ENCODE measurements at regions not wholly inside any gene's neighbourhood (a gene's known extent, or its start where the extent isn't known, plus 50 kb on each side); places are given as distances from the start of the nearest gene placed in this dataset.
"Not testable (repeated sequence)": the region's sequence is repeated elsewhere in the genome, so short reads cannot be mapped to it uniquely, and the experiment has no call there.

GRCh38 chr1:157288492-157288891, 150.3 kb upstream of the ETV3 start:
- no peak for DNase-seq

DNA sequence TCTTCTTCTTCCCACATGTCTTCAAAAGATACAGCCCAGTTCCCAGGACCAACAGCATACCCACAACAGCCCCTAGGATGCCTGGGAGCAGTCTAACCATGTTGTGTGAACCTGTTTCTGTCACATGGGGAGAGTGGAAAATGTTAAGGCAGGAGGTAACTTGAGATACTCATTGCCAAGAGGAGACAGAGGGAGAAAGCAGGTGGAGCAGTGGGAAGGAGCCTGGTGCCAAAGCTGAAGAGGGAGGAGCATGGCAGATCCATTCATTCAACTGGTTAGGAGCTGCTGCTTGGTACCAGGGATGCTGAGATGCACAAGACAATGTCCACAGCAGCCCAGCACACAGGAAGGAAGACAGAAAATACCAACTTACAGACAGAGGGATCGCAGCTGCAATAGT, 149.8 kb upstream of the ETV3 start:
- no peak for DNase-seq

- DNase-seq, result no peak
These were observed 149.3 kb upstream of the ETV3 start for GRCh38 chr1:157287462-157287861.

DNA sequence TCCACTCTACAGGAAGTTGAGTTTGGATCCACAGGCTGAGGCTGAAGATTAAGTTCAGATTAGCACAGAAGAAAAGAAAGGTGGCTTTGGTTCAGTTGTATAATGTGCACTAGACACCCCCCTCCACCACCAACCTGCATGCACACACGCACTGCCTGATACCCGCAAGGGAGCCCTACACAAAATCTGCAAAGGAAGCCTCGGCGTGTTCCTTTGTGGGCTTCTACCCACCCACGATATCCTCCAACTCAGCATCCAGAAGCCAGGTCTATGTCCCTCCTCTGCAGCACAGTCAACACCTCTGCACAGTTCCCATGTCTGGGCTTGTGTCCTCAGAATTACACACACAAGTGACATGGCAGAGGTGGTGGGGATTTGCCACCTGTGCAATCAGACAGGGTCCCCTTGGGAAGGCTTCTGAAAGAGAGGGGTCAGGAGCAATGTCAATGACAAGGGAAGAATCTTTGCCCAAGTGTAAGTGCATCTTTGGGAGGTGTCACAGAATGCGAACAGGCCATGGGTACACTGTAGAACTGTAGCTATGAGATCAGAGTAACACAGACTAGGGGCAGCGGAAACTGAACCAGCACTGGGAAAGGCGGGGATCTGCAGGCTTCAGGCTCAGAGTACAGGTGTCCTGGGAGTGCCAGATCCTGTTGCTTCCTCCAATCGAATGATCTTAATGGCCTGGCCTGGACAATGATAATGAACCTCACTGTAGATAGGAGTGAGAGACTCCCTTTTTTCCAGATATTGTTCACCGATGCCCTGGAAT, 148.6 kb upstream of the ETV3 start:
- DNase-seq, result no peak

DNA sequence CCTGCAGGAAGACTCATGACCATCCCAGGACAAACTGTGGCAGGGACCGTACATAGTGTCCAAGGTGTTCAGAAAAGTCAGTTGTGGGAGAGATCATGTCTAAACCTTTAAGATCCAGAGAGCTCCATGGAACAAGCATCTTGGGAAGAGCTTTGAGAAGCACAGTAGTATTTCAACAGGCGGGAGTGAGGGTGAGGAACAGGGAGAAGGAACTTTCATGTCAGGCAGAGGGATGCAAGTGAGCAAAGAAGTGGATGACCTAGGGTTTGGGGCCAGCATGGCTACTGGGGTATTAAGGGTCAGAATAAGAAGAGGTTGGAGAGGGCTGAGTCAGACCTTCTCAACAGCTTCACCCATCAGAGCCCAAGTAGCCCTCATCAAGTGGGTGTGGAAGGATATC, 147.9 kb upstream of the ETV3 start:
- DNase-seq, result no peak

- DNase-seq, result no peak
These were observed 146.3 kb upstream of the ETV3 start for GRCh38 chr1:157284451-157284850.

DNA sequence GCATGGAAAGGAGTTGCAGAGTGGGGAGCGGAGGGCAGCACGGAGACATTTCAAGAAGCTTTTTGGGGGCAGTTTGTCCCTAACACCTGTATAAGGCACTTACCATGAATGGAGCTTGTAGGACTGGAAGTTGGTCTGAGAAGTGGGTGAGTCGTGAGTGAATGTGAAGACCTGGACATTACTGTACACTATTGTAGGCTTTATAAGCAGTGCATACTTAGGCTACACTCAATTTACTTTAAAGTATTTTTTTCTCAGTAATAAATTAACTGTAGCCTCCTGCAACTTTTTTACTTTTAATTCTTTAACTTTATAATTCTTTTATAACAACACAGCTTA, 141.6 kb upstream of the ETV3 start:
- DNase-seq, result no peak

DNA sequence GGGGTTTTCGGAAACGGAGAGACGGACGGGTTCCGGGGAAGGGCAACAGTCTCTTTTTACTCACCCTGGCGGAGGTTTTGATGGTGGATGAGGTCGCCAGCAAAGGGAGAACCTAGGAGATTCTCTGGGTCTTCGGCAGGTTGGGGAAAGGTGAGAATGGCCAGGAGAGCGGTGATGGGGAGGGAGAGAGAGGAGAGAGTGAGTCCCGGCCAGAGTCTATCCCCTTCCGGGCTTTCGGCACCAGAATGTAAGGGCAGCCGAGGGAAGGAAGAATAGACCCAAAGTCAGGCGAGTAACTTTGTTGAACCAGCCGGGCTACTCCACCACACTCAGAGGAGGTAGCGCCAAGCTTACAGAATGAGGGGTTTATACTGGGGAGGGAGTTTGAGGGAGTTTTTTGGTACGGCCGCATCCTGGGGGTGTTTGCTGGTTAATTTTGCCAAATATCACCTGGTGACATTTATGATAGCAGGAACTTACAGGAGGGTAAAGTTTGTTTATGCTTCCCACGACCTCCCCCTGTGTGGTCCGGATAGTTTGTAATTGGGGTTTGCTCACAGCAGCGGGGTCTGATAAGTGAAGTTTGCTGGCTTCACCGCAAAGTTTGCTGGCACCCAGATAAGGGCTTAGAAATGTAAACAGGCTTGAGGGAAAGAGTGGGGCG, 141.1 kb upstream of the ETV3 start:
- no peak for DNase-seq

GRCh38 chr1:157278383-157279137, 140.4 kb upstream of the ETV3 start:
- DNase-seq, result no peak

GRCh38 chr1:157277913-157278312, 139.7 kb upstream of the ETV3 start:
- DNase-seq, result no peak

- no peak for DNase-seq
These were observed 139.1 kb upstream of the ETV3 start for GRCh38 chr1:157277281-157277680.

DNA sequence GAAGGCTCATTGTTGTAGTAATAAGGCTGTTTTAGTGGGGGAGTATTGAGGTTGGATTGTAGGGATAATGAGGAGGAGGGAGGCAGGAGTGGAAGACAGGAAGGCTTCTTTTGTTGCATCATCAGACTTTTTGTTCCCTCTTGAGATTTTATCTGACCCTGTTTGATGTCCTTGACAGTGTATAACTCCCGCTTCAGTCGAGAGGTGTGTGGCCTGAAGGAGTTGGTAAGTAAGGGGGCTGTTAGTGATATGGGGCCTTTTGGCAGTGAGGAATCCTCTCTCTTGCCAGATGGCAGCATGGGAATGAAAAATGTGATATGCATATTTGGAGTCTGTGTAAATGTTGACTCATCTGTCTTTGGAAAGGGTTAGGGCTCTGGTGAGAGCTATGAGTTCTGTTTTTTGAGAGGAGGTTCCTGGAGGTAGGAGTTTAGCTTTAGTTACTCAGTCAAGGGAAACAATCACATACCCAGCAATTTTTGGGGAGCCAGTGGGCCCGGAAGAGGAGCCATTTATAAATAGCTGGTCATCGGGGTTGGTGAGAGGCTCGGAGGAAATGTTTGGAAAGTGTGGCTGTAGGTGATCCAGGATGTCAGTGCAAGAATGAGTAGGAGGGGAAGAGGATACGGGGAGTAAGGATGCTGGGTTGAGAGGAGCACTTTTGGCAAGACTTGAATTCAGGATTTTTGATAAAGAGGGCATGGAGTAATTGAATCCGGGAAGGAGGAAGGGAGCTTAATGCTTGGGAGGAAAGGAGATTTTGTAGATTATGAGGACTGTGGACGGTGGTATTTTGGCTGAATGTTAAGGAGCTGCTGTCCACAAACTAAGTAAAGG, 136.7 kb upstream of the ETV3 start:
- DNase-seq, result peak; percentile 2

DNA sequence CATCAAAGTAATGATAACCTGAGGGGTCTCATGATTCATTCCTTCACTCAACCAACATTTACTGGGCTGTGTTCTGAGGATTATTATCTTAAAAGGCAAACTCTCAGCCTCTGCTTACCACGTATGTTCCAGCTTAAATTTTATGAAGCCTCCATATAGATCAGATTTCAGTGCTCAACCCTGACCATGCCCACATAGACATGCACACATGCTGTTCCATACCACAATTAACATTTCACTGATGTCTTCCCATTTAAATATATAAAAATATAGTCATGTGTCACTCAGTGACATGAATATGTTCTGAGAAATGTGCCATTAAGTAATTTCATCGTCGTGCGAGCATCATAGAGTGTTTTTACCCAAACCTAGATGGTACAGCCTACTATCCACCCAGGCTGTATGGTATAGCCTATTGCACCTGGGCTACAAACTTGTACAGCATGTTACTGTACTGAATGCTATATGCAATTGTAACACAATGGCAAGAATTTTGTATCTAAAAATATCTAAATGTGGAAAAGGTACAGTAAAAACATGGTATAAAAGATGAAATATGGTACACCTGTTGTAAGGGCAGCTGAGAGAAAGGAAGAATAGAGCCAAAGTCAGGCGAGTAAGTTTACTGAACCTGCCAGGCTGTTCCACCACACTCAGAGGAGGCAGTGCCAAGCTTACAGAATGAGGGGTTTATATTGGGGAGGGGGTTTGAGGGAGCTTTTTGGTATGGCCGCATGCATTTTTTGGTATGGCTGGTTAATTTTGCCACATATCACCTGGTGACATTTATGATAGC, 134.7 kb upstream of the ETV3 start:
- DNase-seq, result no peak

DNA sequence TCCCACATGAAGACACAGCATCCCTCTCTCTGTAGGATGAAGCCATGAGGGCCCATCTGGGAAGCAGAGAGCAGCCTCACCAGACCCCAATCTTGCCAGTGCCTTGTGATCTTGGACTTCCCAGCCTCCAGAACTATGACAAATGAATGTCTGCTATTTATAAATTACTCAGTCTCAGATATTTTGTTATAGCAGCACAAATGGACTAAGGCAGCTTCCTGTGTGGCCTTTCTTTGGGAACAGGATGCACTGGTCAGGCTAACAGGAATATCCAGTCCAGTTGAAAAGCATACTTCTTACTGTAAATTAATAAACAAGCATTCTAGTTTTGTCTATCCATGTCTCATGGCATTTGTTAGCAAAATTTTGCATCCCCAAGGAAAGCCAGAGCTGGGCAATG, 134.1 kb upstream of the ETV3 start:
- no peak for DNase-seq

DNA sequence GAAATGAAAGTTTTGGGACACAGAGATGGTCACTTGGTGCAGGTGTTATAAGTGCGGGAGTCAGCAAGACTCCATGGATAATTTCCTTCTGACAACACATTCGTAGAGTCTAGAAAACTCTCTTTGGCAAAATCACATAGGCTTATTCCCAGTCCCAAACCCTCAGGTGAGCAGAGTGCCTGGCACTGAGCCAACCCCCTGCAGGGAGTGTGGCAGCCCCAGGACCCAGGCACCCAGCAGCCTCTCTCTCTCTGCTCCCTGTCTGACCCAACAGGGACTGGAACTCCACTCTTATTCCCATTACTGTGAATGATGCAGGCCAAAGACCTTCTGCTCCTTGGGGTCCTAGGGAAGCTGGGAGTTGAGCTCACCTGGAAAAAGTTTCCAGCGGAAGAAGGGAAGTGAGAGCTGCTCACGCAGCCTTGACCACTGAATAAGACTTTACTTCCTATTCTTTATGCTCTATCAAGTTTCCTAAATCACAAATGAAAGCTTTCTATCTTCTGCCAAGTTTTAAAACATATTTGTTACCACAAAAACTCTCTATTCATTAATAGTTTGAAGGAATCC, 132.6 kb upstream of the ETV3 start:
- no peak for DNase-seq

- DNase-seq, result no peak
These were observed 131.6 kb upstream of the ETV3 start for GRCh38 chr1:157269656-157270375.

GRCh38 chr1:157262891-157263290, 124.7 kb upstream of the ETV3 start:
- no peak for DNase-seq

DNA sequence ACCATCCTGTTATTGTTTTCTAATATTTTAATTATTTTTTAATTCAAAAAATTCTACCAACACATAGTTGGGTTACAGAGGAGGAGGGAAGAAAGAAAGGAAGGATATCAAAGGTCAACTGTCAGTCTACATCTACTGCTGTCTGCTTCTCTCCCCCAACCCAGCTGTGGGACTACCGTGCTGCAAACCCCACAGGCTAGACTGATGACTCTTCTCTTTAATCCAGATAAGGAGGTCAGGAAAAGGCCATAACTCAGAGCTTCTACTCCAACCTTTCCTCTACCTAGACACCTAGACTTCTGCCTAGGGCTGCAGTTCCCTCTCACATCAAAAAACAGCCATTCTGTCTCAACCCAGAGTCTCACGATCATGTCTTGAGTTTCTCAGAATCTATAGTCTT, 124.2 kb upstream of the ETV3 start:
- DNase-seq, result no peak

DNA sequence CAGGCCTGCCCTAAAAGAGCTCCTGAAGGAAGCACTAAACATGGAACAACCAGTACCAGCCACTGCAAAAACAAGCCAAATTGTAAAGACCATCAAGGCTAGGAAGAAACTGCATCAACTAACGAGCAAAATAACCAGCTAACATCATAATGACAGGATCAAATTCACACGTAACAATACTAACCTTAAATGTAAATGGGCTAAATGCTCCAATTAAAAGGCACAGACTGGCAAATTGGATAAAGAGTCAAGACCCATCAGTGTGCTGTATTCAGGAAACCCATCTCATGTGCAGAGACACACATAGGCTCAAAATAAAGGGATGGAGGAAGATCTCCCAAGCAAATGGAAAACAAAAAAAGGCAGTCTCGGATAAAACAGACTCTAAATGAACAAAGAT, 117.7 kb upstream of the ETV3 start:
- DNase-seq, result not testable (repeated sequence)

DNA sequence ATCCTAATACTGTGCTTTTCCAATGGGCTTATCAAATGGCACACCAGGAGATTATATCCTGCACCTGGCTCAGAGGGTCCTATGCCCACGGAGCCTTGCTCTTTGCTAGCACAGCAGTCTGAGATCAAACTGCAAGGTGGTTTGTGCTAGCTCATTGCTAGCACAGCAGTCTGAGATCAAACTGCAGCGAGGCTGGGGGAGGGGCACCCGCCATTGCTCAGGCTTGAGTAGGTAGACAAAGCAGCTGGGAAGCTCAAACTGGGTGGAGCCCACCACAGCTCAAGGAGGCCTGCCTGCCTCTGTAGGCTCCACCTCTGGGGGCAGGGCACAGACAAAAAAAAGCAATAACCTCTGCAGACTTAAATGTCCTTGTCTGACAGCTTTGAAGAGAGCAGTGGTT, 116.0 kb upstream of the ETV3 start:
- DNase-seq, result not testable (repeated sequence)

DNA sequence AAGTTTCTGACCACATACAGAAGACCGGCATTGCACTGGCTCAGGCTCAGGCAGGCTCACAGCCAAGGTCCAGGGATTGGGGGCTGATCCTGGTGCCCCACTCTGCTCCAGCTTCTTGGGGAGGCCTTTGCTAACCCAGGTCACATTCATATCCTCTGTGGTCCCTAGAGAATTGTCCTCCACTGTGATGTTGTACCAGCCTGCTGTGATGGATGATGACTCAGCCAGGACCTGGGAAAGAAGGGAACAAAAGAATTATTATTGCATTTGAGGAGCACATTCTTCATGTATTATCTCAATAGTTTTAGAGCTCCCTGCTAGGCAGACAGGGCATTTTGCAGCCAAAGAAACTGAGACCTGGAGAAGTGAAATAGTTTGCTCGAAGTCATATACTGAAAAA, 114.3 kb upstream of the ETV3 start:
- DNase-seq, result no peak
